ENCODE measurements at regions not wholly inside any gene's neighbourhood (a gene's known extent, or its start where the extent isn't known, plus 50 kb on each side); places are given as distances from the start of the nearest gene placed in this dataset.

DNA sequence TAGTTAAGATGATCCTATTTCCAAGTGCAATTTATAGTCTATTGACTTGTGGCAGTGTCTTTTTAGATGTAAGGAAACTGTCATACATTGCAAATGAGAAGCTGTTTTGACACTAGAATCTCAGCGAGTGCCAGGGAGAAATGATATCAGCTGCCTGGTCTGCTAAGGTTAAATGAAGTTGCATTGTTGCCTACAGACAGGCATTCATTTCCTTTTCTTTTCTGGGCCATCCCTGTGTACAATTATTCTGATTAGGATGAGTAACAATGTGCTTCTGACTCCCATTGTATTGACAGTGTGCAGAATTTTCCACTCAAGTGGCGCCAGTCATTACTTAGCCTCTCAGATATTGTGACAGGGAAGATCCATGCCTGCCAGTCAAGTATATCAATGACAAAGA, 231.2 kb downstream of the GPAT3 start:
- intact Hi-C loops (cut with DNase I), result no loop called here
- H3K27ac ChIP-seq, result no peak overlapping the region
- DNase-seq, result no peak
- H3K4me1 ChIP-seq (ENCODE audit: insufficient read depth), result no peaks in the 10 kb centered on the region
- TF ChIP-seq POLR2A (IDR thresholded peaks at IDR 0.05) (no peak), CTCF (IDR thresholded peaks at IDR 0.05) (no peak), EP300 (IDR thresholded peaks at IDR 0.05) (no peak)
- no peak overlapping the region for H3K4me3 ChIP-seq
- H3K27me3 ChIP-seq, result no peaks in the 10 kb centered on the region
- 89 to 92% (median 89%) methylated on average over 2 of the region's 2 CpGs for WGBS, 3 donors
- H3K36me3 ChIP-seq, result no peaks in the 10 kb centered on the region
- H3K9me3 ChIP-seq, result no peaks in the 10 kb centered on the region

GRCh38 chr4:83759611-83760010, 223.7 kb downstream of the GPAT3 start:
- Histone ChIP-seq H3K27ac (no peak overlapping the region), H3K9me3 (no peaks in the 10 kb centered on the region), H3K4me1 (ENCODE audit: insufficient read depth) (no peaks in the 10 kb centered on the region), H3K4me3 (no peak overlapping the region), H3K36me3 (no peaks in the 10 kb centered on the region), H3K27me3 (no peaks in the 10 kb centered on the region)
- intact Hi-C loops (cut with DNase I), result no loop called here
- TF ChIP-seq EP300 (IDR thresholded peaks at IDR 0.05) (no peak), CTCF (IDR thresholded peaks at IDR 0.05) (no peak), POLR2A (IDR thresholded peaks at IDR 0.05) (no peak)
- DNase-seq, result no peak
- 89 to 92% (median 89%) methylated on average over 5 of the region's 5 CpGs for WGBS, 3 donors

GRCh38 chr4:83758285-83758684, 222.4 kb downstream of the GPAT3 start:
- Histone ChIP-seq H3K4me3 (no peak overlapping the region), H3K36me3 (no peaks in the 10 kb centered on the region), H3K9me3 (no peaks in the 10 kb centered on the region), H3K27ac (no peak overlapping the region), H3K27me3 (no peaks in the 10 kb centered on the region), H3K4me1 (ENCODE audit: insufficient read depth) (no peaks in the 10 kb centered on the region)
- 50 to 84% (median 73%) methylated on average over 1 of the region's 1 CpG for WGBS, 3 donors
- TF ChIP-seq CTCF (IDR thresholded peaks at IDR 0.05), result no peak
- no peak for TF ChIP-seq POLR2A (IDR thresholded peaks at IDR 0.05)
- no peak for TF ChIP-seq EP300 (IDR thresholded peaks at IDR 0.05)
- DNase-seq, result no peak
- intact Hi-C loops (cut with DNase I), result no loop called here

- no peaks in the 10 kb centered on the region for H3K9me3 ChIP-seq
- no peaks in the 10 kb centered on the region for H3K27me3 ChIP-seq
- no peaks in the 10 kb centered on the region for H3K4me1 ChIP-seq (ENCODE audit: insufficient read depth)
- 40 to 78% (median 48%) methylated on average over 2 of the region's 2 CpGs for WGBS, 3 donors
- H3K36me3 ChIP-seq, result no peaks in the 10 kb centered on the region
- H3K4me3 ChIP-seq, result no peak overlapping the region
- no peak overlapping the region for H3K27ac ChIP-seq
- TF ChIP-seq POLR2A (IDR thresholded peaks at IDR 0.05) (no peak), EP300 (IDR thresholded peaks at IDR 0.05) (no peak)
- intact Hi-C loops (cut with DNase I), result no loop called here
- no peak for DNase-seq
Measured at GRCh38 chr4:83757121-83757621, 221.3 kb downstream of the GPAT3 start.

- Histone ChIP-seq H3K4me1 (ENCODE audit: insufficient read depth) (no peaks in the 10 kb centered on the region), H3K36me3 (no peaks in the 10 kb centered on the region), H3K4me3 (no peak overlapping the region), H3K27me3 (no peaks in the 10 kb centered on the region), H3K9me3 (no peaks in the 10 kb centered on the region), H3K27ac (no peak overlapping the region)
- intact Hi-C loops (cut with DNase I), result no loop called here
- DNase-seq, result no peak
- TF ChIP-seq EP300 (IDR thresholded peaks at IDR 0.05), result no peak
- no peak for TF ChIP-seq CTCF (IDR thresholded peaks at IDR 0.05)
- no peak for TF ChIP-seq POLR2A (IDR thresholded peaks at IDR 0.05)
- WGBS, 3 donors, result 50 to 63% (median 56%) methylated on average over 2 of the region's 2 CpGs
Measured at GRCh38 chr4:83753260-83753659, 217.4 kb downstream of the GPAT3 start.
